K562 (cell line): ENCODE measurements at regions not wholly inside any gene's neighbourhood (a gene's known extent, or its start where the extent isn't known, plus 50 kb on each side); places are given as distances from the start of the nearest gene placed in this dataset.

Experiments used
- ATAC-seq: fragments of 200-7000 bp; cut with Tn5 transposase; 3 replicates; pipeline ENCODE4 v1.9.1; 2020; ENCODE audit warnings: moderate library complexity
- BruUV-seq: library from RNA; stranded (reverse); fragments of 400-500 nt; replicated peaks from 2 replicates; lab custom pipeline; 2021; lab: Mats Ljungman, UMichigan
- CTCF ChIA-PET: fragments of 300-600 bp; formaldehyde crosslinking; extraction: SDS; loops from one replicate; lab custom pipeline; 2021; ENCODE audit warnings: low intra/inter-chr PET ratio; lab: Yijun Ruan, JAX
- POLR2A ChIA-PET: fragments of 300-600, 350-650 bp; sonication (Branson Sonifier 250); formaldehyde crosslinking; extraction: SDS; loops from one replicate; lab custom pipeline; 2021; ENCODE audit warnings: antibody characterized with exemption, inconsistent platforms; lab: Yijun Ruan, JAX
- DNase-seq, 4 experiments: peaks; one replicate each; pipeline versions ENCODE4 v3.0.0 to v3.0.0-alpha.2; 2011 to 2018; ENCODE audit warnings: low spot score in 3 of 4, mixed read lengths in 3 of 4; ENCODE audit errors: extremely low read depth in 1 of 4
- FAIRE-seq: peaks from 2 replicates; lab custom pipeline; 2011; peaks lifted over from hg19 to GRCh38; lab: Jason Lieb, UNC
- H2AFZ ChIP-seq: 2 replicates; pipeline ENCODE4 v1.6.0; 2011; ENCODE audit warnings: low read depth, low read length, control low read depth, inconsistent platforms
- H3K27ac ChIP-seq: fragments of 200-600 bp; 3 replicates; pipeline ENCODE4 v1.8.0; 2011; ENCODE audit warnings: low read depth, mild to moderate bottlenecking, control low read depth, inconsistent platforms, low read length, moderate library complexity, mixed read lengths; ENCODE audit errors: extremely low read depth
- H3K27me3 ChIP-seq, 2 experiments: fragments of 300-600 bp in 1 of 2; 2 replicates in 1 of 2; 3 replicates in 1 of 2; pipeline versions ENCODE4 v1.6.0 to v1.8.0; 2011; ENCODE audit warnings: inconsistent platforms in 2 of 2, low read length in 2 of 2, mild to moderate bottlenecking in 1 of 2, mixed read lengths in 1 of 2, moderate library complexity in 1 of 2; ENCODE audit not compliant: control insufficient read depth in 2 of 2, insufficient read depth in 2 of 2
- H3K36me3 ChIP-seq: fragments of 300-600 bp; 3 replicates; pipeline ENCODE4 v1.8.0; 2011; ENCODE audit warnings: mild to moderate bottlenecking, low read length, inconsistent platforms; ENCODE audit not compliant: control insufficient read depth, insufficient read depth
- H3K4me1 ChIP-seq, 2 experiments: fragments of 200-600 bp in 1 of 2; replicated peaks in 1 of 2; 2 replicates in 1 of 2; 3 replicates in 1 of 2; pipeline versions ENCODE4 v1.5.1 to v1.8.0; 2011; ENCODE audit warnings: inconsistent platforms in 2 of 2, low read length in 2 of 2, mild to moderate bottlenecking in 1 of 2, mixed read lengths in 1 of 2, moderate library complexity in 1 of 2; ENCODE audit not compliant: control insufficient read depth in 2 of 2, insufficient read depth in 2 of 2
- H3K4me2 ChIP-seq: 2 replicates; pipeline ENCODE4 v1.6.1; 2011; ENCODE audit warnings: low read length, control low read depth, inconsistent platforms, mixed read lengths; ENCODE audit not compliant: insufficient read depth
- H3K4me3 ChIP-seq: fragments of 200-600 bp; sonication (generic), shearing (Covaris generic); 2 replicates; pipeline ENCODE4 v1.5.1; 2016; ENCODE audit warnings: control low read depth, inconsistent platforms
- H3K79me2 ChIP-seq: fragments of 200-600 bp; 3 replicates; pipeline ENCODE4 v1.8.0; 2011; ENCODE audit warnings: low read length, inconsistent platforms; ENCODE audit not compliant: control insufficient read depth, insufficient read depth
- H3K9ac ChIP-seq, 2 experiments: 2 replicates each; pipeline versions ENCODE4 v1.6.0 to v1.6.1; 2011; ENCODE audit warnings: low read depth in 2 of 2, low read length in 2 of 2, control low read depth in 1 of 2, inconsistent platforms in 1 of 2, mild to moderate bottlenecking in 1 of 2, mixed read lengths in 1 of 2; ENCODE audit not compliant: insufficient read depth in 1 of 2
- H3K9me1 ChIP-seq: one replicate; pipeline ENCODE4 v1.6.0; 2011; ENCODE audit warnings: inconsistent platforms, mild to moderate bottlenecking, low read length, moderate library complexity; ENCODE audit not compliant: control insufficient read depth, insufficient read depth
- H3K9me3 ChIP-seq: replicated peaks from 2 replicates; pipeline ENCODE4 v1.5.1; 2011; ENCODE audit warnings: low read depth, low read length, inconsistent platforms; ENCODE audit not compliant: control insufficient read depth, insufficient read depth
- H4K20me1 ChIP-seq: replicated peaks from 2 replicates; pipeline ENCODE4 v1.6.1; 2011; ENCODE audit warnings: low read length, inconsistent platforms, mixed read lengths; ENCODE audit not compliant: control insufficient read depth, insufficient read depth
- ATF4 ChIP-seq: fragments of 450-650 bp; formaldehyde crosslinking; IDR thresholded peaks from 2 replicates; pipeline ENCODE4 v1.4.0; 2022; ENCODE audit warnings: mild to moderate bottlenecking, moderate library complexity
- CAMTA2 ChIP-seq: fragments of 250-450 bp; sonication (Bioruptor Pico); conservative IDR thresholded peaks from 2 replicates; pipeline ENCODE4 v1.5.1; 2022
- GABPB2 ChIP-seq: fragments of 250-450 bp; sonication (Bioruptor Pico); conservative IDR thresholded peaks from 2 replicates; pipeline ENCODE4 v1.5.1; 2021; ENCODE audit warnings: mild to moderate bottlenecking
- KAT7 ChIP-seq: sonication (generic); formaldehyde crosslinking; IDR thresholded peaks from 2 replicates; pipeline ENCODE4 v1.8.0; 2022; ENCODE audit warnings: missing genetic modification reagents, mild to moderate bottlenecking, borderline replicate concordance
- L3MBTL2 ChIP-seq: fragments of 450-650 bp; IDR thresholded peaks from 2 replicates; pipeline ENCODE4 v1.6.1; 2016; ENCODE audit warnings: mild to moderate bottlenecking, moderate library complexity
- MTA1 ChIP-seq: fragments of 450-650 bp; IDR thresholded peaks from 2 replicates; pipeline ENCODE4 v1.6.1; 2017; ENCODE audit warnings: borderline replicate concordance
- MXD1 ChIP-seq: fragments of 250-450 bp; sonication (Bioruptor Pico); IDR thresholded peaks from 2 replicates; pipeline ENCODE4 v1.8.0; 2021; ENCODE audit warnings: borderline replicate concordance, mild to moderate bottlenecking, moderate library complexity; ENCODE audit not compliant: poor library complexity, severe bottlenecking
- PML ChIP-seq: IDR thresholded peaks from 2 replicates; pipeline ENCODE4 v1.6.1; 2012; ENCODE audit warnings: low read length, inconsistent platforms
- SIN3A ChIP-seq, 2 experiments: fragments of 150-350 bp in 1 of 2; IDR thresholded peaks; 2 replicates each; pipeline ENCODE4 v1.6.1; 2011 to 2016; ENCODE audit warnings: borderline replicate concordance in 2 of 2, low read depth in 2 of 2, low read length in 2 of 2, mild to moderate bottlenecking in 2 of 2, moderate library complexity in 2 of 2; ENCODE audit not compliant: control insufficient read depth in 1 of 2
- SRSF1 ChIP-seq: fragments of 200-400 bp; formaldehyde crosslinking; IDR thresholded peaks from 2 replicates; pipeline ENCODE4 v1.6.1; 2017; ENCODE audit warnings: mild to moderate bottlenecking, low read depth, low read length, moderate library complexity
- TAF7 ChIP-seq: fragments of 450-650 bp; IDR thresholded peaks from 2 replicates; pipeline ENCODE4 v1.6.1; 2016; ENCODE audit warnings: missing genetic modification characterization, missing compliant biosample characterization
- XRCC4 ChIP-seq: IDR thresholded peaks from one replicate; pipeline ENCODE4 v1.6.1; 2011; ENCODE audit not compliant: insufficient read depth, insufficient read length; ENCODE audit errors: extremely low read depth
- ZKSCAN3 ChIP-seq: fragments of 250-450 bp; sonication (Bioruptor Pico); IDR thresholded peaks from 2 replicates; pipeline ENCODE4 v1.4.0; 2020
- ZNF436 ChIP-seq: fragments of 250-450, 450-650 bp; sonication (Bioruptor Pico); formaldehyde crosslinking; IDR thresholded peaks from 2 replicates; pipeline ENCODE4 v1.7.0; 2020; ENCODE audit warnings: mild to moderate bottlenecking
- WGBS: fragments of 100-300 bp; shearing (Covaris generic); methylation state at CpG from one replicate; pipeline ENCODE4 v1.1.6; 2016; ENCODE audit warnings: low coverage, mixed read lengths; ENCODE audit not compliant: insufficient coverage; ENCODE audit errors: missing lambda C conversion rate; 5-methylcytosine and 5-hydroxymethylcytosine counted together
- in situ Hi-C: fragments of 300-500 bp; cut with MboI; formaldehyde crosslinking; loops from 4 replicates; pipeline ENCODE4 v1.15.0; 2018; ENCODE audit warnings: inconsistent platforms, mixed read lengths
- intact Hi-C: fragments of 100-400 bp; cut with micrococcal nuclease; formaldehyde crosslinking; loops from 2 replicates; pipeline ENCODE4 v1.14.2; 2022
- TF ChIP-seq, protein P1 (sequence below), 2 experiments: fragments of 450-650 bp; conservative IDR thresholded peaks; 2 replicates each; pipeline ENCODE4 v1.6.1; 2017; ENCODE audit warnings: mild to moderate bottlenecking in 2 of 2, moderate library complexity in 2 of 2
- TF ChIP-seq, protein P2 (sequence below): fragments of 450-650 bp; IDR thresholded peaks from 2 replicates; pipeline ENCODE4 v1.6.1; 2014; ENCODE audit warnings: low read depth, mild to moderate bottlenecking, moderate library complexity, borderline replicate concordance
- TF ChIP-seq, protein P3 (sequence below): fragments of 250-450 bp; sonication (Bioruptor Pico); IDR thresholded peaks from 2 replicates; pipeline ENCODE4 v1.9.0; 2021; ENCODE audit warnings: mild to moderate bottlenecking, inconsistent platforms

DNA sequence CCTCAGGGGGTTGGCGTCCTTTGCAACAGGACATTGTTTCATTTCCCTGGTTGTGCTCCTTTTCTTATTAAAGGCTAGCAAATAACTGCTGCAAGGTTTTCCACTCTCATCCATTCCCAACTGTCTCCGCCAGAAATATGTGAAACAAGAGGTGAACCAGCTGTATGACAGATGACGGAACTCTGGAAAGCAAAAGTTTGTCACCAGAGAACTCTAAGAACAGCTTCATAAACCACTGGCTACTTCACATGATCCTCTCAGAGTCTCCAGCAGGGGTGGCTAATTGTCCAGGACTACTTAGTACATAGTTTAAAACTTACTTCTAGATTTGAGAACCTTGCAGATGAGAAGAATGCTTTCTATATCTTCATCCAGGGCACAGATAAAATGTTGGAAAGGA, 195.9 kb upstream of the RAD23B start:
- intact Hi-C loops: no loop called here
- Histone ChIP-seq H3K4me1 (no peaks in the 10 kb centered on the region), H3K9ac (no peak overlapping the region), H3K4me3 (no peak overlapping the region), H3K9me3 (no peaks in the 10 kb centered on the region), H3K9me1 (no peaks in the 10 kb centered on the region), H3K79me2 (no peaks in the 10 kb centered on the region), H3K27me3 (no peaks in the 10 kb centered on the region), H2AFZ (no peak overlapping the region), H3K36me3 (no peaks in the 10 kb centered on the region), H3K27ac (no peak overlapping the region), H4K20me1 (no peaks in the 10 kb centered on the region), H3K4me2 (no peak overlapping the region)
- ATAC-seq (no peak), FAIRE-seq (no peak), DNase-seq (no peak)
- TF ChIP-seq MXD1 (CRISPR knock-in tag): no peak
- no peak for TF ChIP-seq XRCC4
- TF ChIP-seq, protein P1, sequence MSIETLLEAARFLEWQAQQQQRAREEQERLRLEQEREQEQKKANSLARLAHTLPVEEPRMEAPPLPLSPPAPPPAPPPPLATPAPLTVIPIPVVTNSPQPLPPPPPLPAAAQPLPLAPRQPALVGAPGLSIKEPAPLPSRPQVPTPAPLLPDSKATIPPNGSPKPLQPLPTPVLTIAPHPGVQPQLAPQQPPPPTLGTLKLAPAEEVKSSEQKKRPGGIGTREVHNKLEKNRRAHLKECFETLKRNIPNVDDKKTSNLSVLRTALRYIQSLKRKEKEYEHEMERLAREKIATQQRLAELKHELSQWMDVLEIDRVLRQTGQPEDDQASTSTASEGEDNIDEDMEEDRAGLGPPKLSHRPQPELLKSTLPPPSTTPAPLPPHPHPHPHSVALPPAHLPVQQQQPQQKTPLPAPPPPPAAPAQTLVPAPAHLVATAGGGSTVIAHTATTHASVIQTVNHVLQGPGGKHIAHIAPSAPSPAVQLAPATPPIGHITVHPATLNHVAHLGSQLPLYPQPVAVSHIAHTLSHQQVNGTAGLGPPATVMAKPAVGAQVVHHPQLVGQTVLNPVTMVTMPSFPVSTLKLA (conservative IDR thresholded peaks at IDR 0.05): no peak
- TF ChIP-seq ZNF436 (CRISPR knock-in tag): no peak
- no peak for TF ChIP-seq CAMTA2 (CRISPR knock-in tag)
- TF ChIP-seq SRSF1: no peak
- no peak for TF ChIP-seq SIN3A (IDR thresholded peaks at IDR 0.05; ENCODE audit: borderline replicate concordance in 2 of 2, control insufficient read depth in 1 of 2, low read depth in 2 of 2, low read length in 2 of 2)
- no peak for TF ChIP-seq L3MBTL2
- no peak for TF ChIP-seq MTA1
- TF ChIP-seq PML: no peak
- TF ChIP-seq ZKSCAN3 (CRISPR knock-in tag): no peak
- TF ChIP-seq ATF4 (CRISPR knock-in tag): no peak
- TF ChIP-seq, protein P2, sequence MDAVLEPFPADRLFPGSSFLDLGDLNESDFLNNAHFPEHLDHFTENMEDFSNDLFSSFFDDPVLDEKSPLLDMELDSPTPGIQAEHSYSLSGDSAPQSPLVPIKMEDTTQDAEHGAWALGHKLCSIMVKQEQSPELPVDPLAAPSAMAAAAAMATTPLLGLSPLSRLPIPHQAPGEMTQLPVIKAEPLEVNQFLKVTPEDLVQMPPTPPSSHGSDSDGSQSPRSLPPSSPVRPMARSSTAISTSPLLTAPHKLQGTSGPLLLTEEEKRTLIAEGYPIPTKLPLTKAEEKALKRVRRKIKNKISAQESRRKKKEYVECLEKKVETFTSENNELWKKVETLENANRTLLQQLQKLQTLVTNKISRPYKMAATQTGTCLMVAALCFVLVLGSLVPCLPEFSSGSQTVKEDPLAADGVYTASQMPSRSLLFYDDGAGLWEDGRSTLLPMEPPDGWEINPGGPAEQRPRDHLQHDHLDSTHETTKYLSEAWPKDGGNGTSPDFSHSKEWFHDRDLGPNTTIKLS: no peak
- TF ChIP-seq KAT7 (CRISPR knock-in tag): no peak
- no peak for TF ChIP-seq GABPB2 (CRISPR knock-in tag)
- TF ChIP-seq, protein P3, sequence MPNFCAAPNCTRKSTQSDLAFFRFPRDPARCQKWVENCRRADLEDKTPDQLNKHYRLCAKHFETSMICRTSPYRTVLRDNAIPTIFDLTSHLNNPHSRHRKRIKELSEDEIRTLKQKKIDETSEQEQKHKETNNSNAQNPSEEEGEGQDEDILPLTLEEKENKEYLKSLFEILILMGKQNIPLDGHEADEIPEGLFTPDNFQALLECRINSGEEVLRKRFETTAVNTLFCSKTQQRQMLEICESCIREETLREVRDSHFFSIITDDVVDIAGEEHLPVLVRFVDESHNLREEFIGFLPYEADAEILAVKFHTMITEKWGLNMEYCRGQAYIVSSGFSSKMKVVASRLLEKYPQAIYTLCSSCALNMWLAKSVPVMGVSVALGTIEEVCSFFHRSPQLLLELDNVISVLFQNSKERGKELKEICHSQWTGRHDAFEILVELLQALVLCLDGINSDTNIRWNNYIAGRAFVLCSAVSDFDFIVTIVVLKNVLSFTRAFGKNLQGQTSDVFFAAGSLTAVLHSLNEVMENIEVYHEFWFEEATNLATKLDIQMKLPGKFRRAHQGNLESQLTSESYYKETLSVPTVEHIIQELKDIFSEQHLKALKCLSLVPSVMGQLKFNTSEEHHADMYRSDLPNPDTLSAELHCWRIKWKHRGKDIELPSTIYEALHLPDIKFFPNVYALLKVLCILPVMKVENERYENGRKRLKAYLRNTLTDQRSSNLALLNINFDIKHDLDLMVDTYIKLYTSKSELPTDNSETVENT (CRISPR knock-in tag): no peak
- TF ChIP-seq TAF7 (tag): no peak
- no TSS peak for BruUV-seq
- ChIA-PET CTCF (no interaction called here), POLR2A (no interaction called here)
- WGBS: 0% methylated on average over 3 of the region's 3 CpGs
- in situ Hi-C loops: no loop called here
